HG02571 (cell line): ENCODE measurements at regions not wholly inside any gene's neighbourhood (a gene's known extent, or its start where the extent isn't known, plus 50 kb on each side); places are given as distances from the start of the nearest gene placed in this dataset.
"Not testable (repeated sequence)": the region's sequence is repeated elsewhere in the genome, so short reads cannot be mapped to it uniquely, and the experiment has no call there.

Source experiments
- ATAC-seq: cut with Tn5 transposase; IDR thresholded peaks from one replicate; pipeline ENCODE4 v1.9.1; 2021; ENCODE audit warnings: mild to moderate bottlenecking, moderate library complexity; ENCODE audit not compliant: unreplicated experiment

DNA sequence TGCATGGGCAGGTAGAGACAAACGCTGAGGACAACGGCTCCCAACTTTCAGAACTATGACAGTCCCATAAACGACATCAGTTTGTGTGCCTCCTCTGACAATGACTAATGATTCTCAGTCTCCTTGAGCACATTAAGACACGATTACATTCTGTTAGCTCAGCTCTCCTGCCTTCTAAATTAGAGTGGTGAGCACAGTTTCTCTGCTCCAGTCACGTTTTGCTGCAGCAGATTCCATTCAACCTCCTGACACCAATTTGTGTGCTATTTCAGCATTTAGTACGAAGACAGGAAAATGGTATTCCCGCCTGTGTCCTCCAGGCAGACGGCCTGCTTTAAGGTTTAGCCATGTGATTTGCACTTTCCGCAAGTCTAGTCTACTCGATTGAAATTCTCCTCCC is 458.4 kb upstream of the CFAP20DC start:
- no peak for ATAC-seq

DNA sequence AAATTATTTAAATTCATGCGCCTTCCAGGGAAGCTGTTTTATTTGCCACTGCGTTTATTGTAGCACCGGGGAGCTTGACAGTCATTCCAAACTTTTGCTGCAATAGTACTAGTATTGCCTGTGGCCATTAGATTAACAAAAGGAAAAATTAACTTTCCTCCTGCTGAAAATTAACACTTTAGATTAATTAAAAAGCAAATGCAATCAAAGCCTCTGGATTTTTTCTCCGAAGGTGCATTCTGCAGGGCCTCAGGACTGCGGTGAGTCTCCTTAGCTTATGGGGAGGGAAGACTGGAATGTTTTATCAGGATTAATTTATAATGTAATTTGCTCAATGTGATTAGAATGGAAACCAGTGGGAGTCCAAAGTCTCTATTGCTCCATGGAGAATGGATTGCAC is 456.4 kb upstream of the CFAP20DC start:
- ATAC-seq, result no peak

DNA sequence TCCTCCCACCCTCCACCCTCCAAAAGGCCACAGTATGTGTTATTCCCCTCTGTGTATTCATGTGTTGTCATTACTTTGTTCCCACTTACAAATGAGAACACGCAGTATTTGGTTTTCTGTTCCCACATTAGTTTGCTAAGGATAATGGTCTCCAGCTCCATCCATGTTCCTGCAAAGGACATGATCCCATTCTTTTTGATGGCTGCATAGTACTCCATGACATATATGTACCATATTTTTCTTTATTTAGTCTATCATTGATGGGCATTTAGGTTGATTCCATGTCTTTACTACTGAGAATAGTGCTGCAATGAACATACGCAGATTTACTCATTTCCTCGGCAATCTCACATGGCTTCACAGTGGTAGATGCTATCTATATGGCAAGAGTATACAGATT is 453.6 kb upstream of the CFAP20DC start:
- no peak for ATAC-seq

DNA sequence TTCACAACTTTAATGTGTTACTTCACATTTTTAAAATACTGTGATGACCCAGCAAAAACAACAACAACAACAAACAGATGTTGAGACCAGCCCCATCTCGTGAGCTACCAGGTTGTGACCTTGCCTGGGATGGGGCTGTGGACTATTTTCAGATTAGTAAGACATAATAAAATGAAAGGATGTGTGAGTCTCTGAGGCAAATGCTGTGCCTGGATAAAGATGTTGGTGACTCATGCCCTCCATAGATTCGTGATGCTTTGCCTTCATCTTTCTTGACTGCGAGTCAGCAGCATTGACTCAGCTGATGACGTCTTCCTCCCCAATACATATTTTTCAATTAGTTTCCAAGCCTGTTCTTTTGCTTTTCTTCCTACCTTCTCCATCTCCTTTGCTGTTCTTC is 453.0 kb upstream of the CFAP20DC start:
- ATAC-seq, result no peak

DNA sequence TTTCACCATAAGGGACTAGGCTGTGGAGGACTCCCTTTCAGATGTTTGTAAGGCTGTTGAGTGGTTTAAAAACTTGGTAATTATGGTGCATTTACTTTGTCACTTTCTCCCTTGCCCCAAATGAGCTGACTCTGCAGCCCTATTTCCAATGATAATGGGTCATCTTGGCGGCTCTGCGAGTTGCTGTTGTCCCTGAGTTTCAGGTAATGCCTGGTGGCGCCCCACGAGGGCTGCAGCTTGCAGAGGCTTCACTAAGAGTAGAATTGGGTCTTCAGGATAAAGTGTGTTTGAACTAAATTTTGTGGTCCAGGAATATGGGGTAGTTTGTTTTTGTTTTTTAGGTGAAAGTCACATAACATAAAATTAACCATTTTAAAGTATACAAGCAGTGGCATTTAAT is 450.1 kb upstream of the CFAP20DC start:
- no peak for ATAC-seq

DNA sequence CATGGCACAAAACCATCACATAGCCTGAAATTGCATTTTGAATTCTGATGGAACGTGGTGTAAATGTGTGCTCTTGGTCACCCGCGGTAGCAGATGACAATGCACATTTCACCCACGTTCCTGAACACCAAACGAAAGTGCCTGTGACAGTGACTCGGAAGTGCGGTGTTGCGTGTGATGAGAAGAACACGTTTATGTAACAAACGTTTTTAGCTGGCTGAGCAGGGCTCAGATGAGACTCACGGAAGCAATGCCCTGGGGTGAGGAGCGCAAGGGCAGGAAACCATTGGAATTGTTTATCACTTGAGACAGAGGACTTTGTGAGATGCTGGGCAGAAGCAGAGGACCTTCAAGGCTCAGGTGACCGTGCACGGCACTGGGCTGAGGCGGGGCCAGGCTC is 449.2 kb upstream of the CFAP20DC start:
- ATAC-seq, result no peak

DNA sequence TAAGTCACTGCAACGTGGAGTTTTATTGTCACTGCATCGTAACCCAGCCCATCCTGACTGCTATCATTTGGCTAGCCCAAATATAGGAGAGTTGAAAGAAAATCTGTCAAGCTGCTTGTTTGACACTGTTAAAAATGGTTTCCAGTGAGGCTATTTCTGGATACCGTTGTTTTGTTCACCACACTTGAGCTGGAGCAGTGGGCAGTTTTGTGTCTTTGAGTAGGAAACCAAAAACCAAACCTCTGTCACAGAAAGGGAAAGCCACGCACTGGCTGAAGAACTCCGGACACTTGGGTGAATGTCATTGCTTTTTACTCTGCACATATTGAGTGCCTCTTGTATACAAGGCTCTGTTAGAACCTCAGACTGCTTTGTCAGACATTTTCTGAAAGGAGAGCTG is 446.4 kb upstream of the CFAP20DC start:
- no peak for ATAC-seq

DNA sequence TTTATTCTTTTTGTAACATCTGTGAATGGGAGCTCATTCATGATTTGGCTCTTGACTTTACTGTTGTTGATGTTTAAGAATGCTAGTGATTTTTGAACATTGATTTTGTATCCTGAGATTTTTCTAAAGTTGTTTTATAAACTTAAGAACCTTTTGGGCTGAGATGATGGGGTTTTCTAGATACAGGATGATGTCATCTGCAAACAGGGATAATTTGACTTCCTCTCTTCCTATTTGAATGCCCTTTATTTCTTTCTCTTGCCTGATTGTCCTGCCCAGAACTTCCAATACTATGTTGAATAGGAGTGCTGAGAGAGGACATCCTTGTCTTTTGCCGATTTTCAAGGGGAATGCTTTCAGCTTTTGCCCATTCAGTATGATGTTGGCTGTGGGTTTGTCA is 445.1 kb upstream of the CFAP20DC start:
- ATAC-seq, result not testable (repeated sequence)

DNA sequence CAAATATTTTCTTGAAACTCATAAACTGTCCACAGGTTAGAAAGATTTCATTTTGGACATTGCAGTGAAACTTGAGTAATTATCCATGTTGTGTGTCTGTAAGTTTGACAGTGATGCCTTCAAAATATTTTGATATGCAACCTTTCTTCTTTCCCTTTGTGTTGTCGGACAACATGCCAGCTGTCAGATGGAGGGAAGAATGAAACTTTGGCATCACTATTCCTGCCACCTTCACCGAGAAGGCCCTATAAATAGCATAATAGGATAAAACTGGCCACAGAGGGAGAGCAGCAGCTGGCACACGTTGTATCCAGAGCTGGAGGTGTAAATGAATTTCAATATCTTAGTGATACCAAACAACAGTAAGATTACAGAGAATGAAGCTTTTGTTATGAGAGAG is 436.7 kb upstream of the CFAP20DC start:
- no peak for ATAC-seq

DNA sequence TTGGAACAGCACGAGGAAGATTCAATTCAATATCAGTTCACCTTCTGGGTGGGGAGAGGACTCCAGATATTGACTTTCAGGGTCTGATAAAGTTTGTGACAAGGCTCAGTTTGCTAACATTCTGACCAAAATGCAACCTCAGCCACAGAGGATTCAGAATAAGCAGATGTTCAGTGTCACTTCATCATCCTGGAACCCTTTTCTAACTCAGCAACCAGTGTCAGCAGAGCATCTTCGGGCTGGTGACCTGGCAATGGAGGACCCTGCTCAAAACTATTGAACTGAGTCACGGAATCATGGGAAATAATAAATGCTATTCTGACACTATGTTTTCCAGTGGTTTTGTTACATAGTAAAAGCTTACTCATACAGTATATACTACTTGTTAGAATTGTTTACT is 433.4 kb upstream of the CFAP20DC start:
- no peak for ATAC-seq

DNA sequence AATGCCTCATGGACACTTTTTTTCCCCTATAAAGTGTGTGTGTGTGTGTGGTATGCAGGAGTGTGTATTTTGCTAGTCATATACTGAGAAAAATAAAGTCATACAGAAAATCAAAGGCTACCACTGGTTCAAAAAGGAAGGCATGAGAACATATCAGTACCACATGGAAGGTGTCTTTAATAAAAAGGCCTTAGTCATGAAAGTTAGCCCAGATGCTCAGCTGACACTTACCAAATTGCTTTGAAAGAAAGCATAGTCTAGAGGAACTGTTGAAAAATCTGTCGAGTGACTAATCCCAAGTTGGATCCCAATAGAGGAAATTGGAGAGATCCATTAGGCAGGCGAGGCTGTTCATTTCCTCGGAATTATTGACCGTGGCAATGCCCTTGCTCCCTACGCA is 432.9 kb upstream of the CFAP20DC start:
- ATAC-seq, result no peak

DNA sequence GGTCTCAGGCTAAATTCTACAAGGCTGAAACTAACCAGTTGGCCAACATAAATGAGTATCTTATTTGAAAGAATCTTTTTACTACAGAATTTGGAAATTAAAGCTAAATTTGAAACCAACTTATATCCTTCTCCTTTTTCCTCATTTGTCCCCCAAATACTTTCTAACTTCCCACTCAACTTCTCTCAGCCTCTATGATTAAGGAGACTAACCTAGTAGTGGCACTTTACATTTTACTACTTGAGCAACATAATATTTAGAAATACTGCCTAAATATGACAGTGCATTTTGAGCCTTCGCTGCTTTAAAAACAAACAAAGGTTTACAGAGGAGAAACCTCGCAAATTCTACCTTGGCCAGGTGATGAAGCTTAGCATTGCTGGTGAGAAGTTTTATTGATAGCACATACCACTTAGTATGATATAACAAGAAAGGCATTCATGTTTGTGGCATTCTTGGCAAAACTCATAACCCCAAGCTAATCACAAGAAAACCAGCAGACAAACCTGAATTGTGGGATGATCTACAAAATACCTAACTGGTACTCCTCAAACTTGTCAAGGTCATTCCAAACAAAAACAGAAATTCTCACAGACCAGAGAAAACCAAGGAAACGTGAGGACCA is 432.1 kb upstream of the CFAP20DC start:
- no peak for ATAC-seq

DNA sequence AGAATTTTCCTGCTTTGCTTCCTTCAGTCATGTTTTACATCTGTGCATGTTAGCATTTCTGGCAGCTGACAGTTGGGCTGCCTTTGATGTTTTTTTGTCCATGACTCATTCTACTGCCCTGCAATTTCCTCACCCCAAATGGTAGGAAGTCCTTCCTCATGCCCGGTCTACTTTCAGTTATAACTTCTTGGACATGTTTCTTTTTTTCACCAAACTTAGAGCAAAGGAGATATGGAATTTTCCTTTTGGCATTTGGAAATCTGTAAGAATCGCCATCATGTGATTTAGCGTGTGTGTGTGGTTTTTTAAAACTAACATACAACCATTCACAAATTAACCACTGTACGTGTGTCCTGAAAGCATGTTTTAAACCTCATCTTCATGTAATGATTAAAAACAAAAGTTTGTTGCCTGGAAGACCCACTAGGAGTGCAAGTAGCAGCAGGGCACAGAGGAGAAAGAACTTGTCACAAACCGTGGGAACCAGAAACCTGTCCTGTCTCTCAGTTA is 430.7 kb upstream of the CFAP20DC start:
- no peak for ATAC-seq

DNA sequence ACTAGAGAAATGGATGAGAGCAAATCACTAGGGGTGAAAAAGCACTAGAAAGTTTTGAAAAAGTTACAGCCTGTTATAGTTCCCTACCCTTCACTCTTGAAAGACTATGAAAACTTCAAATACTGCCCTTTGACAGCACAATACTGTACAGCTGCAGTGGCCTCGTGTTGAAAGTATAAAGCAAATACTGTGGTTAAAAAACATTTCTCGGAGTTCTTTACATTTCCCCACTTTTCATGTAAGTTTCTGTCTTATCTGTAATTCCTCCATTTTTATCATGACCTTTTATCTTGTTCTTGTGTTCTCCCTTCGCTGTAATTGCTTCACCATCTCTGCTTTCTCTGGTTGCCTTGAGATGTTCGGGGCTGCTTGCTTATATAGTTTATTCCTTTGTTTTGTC is 423.8 kb upstream of the CFAP20DC start:
- ATAC-seq, result no peak

DNA sequence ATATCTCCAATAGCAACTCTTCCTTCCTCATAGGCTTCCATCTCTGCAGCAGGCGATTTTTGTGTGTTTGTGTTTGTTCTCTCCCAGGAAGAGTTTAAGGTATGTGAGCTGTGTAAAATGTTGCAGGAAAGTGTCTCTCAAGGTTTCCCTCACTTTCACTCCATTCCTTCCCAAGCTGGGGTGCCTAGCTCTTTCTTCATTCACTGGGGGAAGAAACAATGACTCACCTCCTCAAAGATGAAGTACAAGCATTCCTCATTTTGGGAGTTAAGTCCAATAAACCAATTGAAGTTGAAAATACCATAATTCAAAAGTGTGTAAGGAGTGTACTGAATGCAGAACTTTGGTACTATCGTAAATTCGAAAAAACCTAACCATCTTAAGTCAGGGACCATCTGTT is 422.7 kb upstream of the CFAP20DC start:
- no peak for ATAC-seq

DNA sequence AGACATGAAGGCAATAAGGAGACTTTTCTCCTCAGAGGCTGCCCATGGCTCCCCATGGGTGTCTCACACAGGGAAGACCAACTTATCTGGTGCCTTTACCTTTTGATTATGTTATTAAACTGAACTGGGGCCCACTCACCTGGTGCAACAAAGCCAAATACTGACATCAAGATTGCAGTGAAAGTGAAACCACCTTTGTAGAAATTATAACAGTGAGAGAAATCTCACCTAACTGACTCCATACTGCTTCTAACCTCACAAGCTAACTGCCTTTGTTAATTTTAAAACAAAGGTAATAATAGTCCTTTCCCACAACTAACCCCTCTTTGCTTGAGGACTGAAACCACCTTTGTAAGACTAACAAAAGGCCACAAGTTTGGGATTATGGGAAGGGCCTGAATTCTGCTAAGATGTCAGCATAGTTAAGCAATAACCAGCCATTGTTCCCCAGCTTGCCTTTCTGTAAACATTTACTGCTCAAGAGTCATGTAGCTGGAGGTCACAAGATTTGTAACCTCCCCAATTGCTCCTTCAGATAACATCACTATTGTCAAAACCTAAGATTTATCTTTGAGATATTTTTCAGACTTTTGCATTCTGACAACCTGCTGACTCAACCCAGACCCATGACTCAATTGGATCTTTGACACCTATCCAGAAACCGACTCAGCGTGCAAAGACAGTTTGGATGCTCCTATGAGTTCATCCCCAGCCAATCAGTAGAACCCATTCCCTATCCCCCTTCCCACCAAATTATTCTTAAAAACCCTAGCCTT is 420.3 kb upstream of the CFAP20DC start:
- ATAC-seq, result no peak

DNA sequence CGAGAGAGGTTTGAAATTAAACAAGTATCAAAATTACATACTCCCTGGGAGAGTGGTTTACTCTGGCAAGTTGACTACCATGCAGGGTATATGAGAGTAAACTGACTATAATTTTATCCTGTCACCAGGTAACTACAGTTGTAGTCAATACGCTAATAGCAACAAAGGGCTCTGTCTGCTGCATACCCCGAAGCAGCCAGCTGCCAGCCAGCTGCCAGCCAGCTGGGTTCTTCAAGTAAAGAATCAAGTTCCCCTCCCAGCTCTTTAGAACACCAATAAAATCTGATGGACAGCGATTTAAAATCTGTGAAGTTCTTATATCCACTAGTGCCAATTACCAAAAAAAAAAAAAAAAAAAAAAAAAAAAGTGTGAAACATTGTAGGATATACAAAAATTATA is 417.7 kb upstream of the CFAP20DC start:
- no peak for ATAC-seq

DNA sequence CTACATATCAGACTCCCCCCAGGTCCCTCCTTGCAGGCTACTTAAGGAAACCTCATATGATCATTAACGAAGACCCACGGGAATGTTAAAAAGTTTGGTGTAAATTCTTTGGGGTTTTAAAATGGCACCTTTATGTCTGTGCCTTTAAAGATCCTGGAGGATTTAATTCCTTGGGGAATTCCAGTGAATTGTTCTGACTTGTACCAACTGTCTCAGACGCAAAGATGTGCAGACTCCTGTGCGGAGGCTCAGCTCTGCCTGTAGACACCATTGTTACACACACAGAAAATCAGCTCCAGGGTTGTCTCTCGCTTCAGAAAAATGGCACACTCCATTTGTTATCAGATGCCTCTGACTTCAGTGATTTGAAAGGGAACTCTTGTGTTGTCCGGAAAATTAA is 414.4 kb upstream of the CFAP20DC start:
- ATAC-seq, result no peak

DNA sequence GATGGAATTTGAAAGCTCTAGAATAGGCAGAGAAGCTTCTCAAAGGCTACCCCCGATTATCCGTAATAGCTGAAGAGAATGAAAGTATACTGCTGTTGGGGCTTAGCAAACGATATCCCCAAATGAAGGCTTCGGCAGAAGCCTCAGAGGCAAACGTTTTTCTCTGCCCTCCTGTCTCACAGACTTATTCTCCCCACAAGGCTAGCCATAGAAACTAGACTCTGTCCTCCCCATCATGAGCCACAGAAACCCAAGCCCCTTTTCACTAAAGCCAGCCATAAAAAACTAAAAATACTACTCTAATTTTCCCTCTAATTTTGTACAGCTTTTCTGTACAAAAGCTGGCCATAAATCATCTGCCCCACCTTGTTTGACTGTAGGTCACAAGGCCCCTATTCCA is 413.4 kb upstream of the CFAP20DC start:
- ATAC-seq, result no peak

DNA sequence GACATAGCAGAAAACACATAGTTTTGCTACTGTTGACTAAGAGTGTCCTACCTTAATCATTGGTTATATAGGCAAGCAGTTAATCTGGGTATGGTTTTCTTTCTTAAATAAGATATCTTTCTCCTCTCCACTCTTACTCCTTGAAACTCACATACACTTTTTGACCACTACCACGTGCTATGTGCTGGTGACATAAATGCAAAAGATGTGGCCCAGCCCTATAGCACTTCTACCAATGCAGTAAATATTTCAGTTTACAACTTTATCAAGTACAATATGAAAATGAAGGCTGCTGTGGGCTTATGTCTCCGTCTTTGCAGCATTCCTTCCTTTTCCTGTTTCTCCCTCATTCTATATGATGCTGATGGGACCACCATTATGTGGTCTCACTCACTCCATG is 410.2 kb upstream of the CFAP20DC start:
- no peak for ATAC-seq

DNA sequence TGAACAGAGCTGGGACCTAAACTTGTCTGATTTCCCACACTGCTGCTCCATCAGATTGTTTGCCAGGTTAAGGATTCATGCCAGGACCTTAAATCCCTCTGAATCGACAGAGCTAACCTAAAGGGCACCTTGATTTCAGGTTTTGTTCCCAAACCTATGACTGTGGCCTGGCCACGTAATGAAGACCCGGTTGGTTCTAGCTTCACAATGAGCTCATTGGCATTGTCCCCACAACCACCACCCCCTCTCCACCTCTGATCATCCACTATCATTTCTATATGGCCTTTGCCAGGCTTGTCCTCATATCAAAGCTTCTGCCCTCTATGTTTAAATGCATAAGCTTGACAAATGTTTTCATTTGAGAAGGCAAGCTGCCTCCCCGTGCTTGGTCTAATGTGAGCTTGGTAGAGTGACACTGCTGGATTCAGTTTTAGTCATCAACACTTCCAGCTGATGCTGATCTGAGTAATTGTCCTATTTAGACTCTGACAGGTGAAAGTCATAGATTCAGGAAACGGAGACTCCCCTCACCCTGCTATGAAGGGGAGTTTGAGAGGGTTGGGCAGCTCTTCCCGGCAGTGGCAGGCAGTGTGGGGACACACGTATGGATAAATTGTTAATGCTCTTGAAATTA is 407.1 kb upstream of the CFAP20DC start:
- peak; percentile 98 for ATAC-seq
